HepG2 (cell line): ENCODE measurements at regions not wholly inside any gene's neighbourhood (a gene's known extent, or its start where the extent isn't known, plus 50 kb on each side); places are given as distances from the start of the nearest gene placed in this dataset.

Source experiments
- AHDC1 ChIP-seq: sonication (generic); formaldehyde crosslinking; IDR thresholded peaks from 2 replicates; pipeline ENCODE4 v1.5.1; 2020; ENCODE audit warnings: mild to moderate bottlenecking, missing genetic modification reagents, borderline replicate concordance
- ARNTL ChIP-seq: sonication (generic); formaldehyde crosslinking; IDR thresholded peaks from 2 replicates; pipeline ENCODE4 v1.4.0; 2020; ENCODE audit warnings: mild to moderate bottlenecking, missing genetic modification reagents
- CEBPB ChIP-seq: IDR thresholded peaks from 2 replicates; pipeline ENCODE4 v1.6.1; 2011; ENCODE audit warnings: low read depth, low read length, improper control_type of control experiment, borderline replicate concordance
- ELF4 ChIP-seq: sonication (generic); formaldehyde crosslinking; IDR thresholded peaks from 2 replicates; pipeline ENCODE4 v1.5.0; 2020; ENCODE audit warnings: missing genetic modification reagents, mild to moderate bottlenecking, moderate library complexity, borderline replicate concordance
- HES4 ChIP-seq: sonication (generic); formaldehyde crosslinking; IDR thresholded peaks from 2 replicates; pipeline ENCODE4 v1.9.0; 2021; ENCODE audit warnings: mild to moderate bottlenecking, missing genetic modification reagents, borderline replicate concordance
- KDM4B ChIP-seq: sonication (generic); formaldehyde crosslinking; IDR thresholded peaks from 2 replicates; pipeline ENCODE4 v1.4.0; 2020; ENCODE audit warnings: missing genetic modification reagents
- KLF9 ChIP-seq: IDR thresholded peaks from 2 replicates; pipeline ENCODE4 v1.6.1; 2016; ENCODE audit warnings: low read depth
- MAFG ChIP-seq: sonication (generic); formaldehyde crosslinking; IDR thresholded peaks from 2 replicates; pipeline ENCODE4 v1.5.1; 2020; ENCODE audit warnings: mild to moderate bottlenecking, missing genetic modification reagents
- MAFK ChIP-seq, 2 experiments: IDR thresholded peaks in 1 of 2; conservative IDR thresholded peaks in 1 of 2; 2 replicates each; pipeline ENCODE4 v1.6.1; 2011; ENCODE audit warnings: improper control_type of control experiment in 2 of 2, low read length in 2 of 2
- MXD4 ChIP-seq: IDR thresholded peaks from 2 replicates; pipeline ENCODE4 v1.6.1; 2016; ENCODE audit warnings: mild to moderate bottlenecking, missing biosample characterization, missing genetic modification reagents
- NCOR1 ChIP-seq: fragments of 200-600 bp; sonication (generic); IDR thresholded peaks from 2 replicates; pipeline ENCODE4 v1.7.0; 2017; ENCODE audit warnings: antibody characterized with exemption, low read length, borderline replicate concordance
- NRL ChIP-seq: sonication (generic); formaldehyde crosslinking; IDR thresholded peaks from 2 replicates; pipeline ENCODE4 v1.5.0; 2020; ENCODE audit warnings: missing genetic modification reagents, mild to moderate bottlenecking, moderate library complexity, borderline replicate concordance
- POGK ChIP-seq: sonication (generic); formaldehyde crosslinking; conservative IDR thresholded peaks from 2 replicates; pipeline ENCODE4 v1.8.0; 2022; ENCODE audit warnings: mild to moderate bottlenecking, moderate library complexity, missing genetic modification reagents
- SP2 ChIP-seq: sonication (generic); formaldehyde crosslinking; IDR thresholded peaks from 2 replicates; pipeline ENCODE4 v1.5.1; 2020; ENCODE audit warnings: mild to moderate bottlenecking, missing genetic modification reagents
- U2AF2 ChIP-seq: fragments of 200-400 bp; formaldehyde crosslinking; IDR thresholded peaks from 2 replicates; pipeline ENCODE4 v1.6.1; 2017; ENCODE audit warnings: low read depth, mild to moderate bottlenecking, low read length
- WIZ ChIP-seq: sonication (generic); formaldehyde crosslinking; IDR thresholded peaks from 2 replicates; pipeline ENCODE4 v1.5.1; 2020; ENCODE audit warnings: mild to moderate bottlenecking, missing genetic modification reagents
- ZNF263 ChIP-seq: sonication (generic); formaldehyde crosslinking; IDR thresholded peaks from 2 replicates; pipeline ENCODE4 v1.4.0; 2020; ENCODE audit warnings: missing genetic modification reagents
- ZNF441 ChIP-seq: sonication (generic); formaldehyde crosslinking; IDR thresholded peaks from 2 replicates; pipeline ENCODE4 v1.7.0; 2021; ENCODE audit warnings: missing genetic modification reagents, borderline replicate concordance
- ZNF510 ChIP-seq: sonication (generic); formaldehyde crosslinking; IDR thresholded peaks from 2 replicates; pipeline ENCODE4 v1.4.0; 2020; ENCODE audit warnings: low read depth, mild to moderate bottlenecking, missing genetic modification reagents
- ZNF674 ChIP-seq: sonication (generic); formaldehyde crosslinking; IDR thresholded peaks from 2 replicates; pipeline ENCODE4 v1.5.0; 2020; ENCODE audit warnings: low read depth, mild to moderate bottlenecking, missing genetic modification reagents
- ZNF737 ChIP-seq: sonication (generic); formaldehyde crosslinking; IDR thresholded peaks from 2 replicates; pipeline ENCODE4 v1.5.0; 2020; ENCODE audit warnings: missing genetic modification reagents, mild to moderate bottlenecking, borderline replicate concordance

- TF ChIP-seq ZNF737: no peak
- TF ChIP-seq NCOR1: no peak
- TF ChIP-seq ZNF263: peak; percentile 79
- TF ChIP-seq WIZ (CRISPR knock-in tag): no peak
- TF ChIP-seq AHDC1 (CRISPR knock-in tag): 0 out of 2 replicates have a peak, but pooled peaks have one; percentile 14
- TF ChIP-seq CEBPB: no peak
- TF ChIP-seq MXD4 (CRISPR knock-in tag): no peak
- TF ChIP-seq KLF9 (CRISPR knock-in tag): no peak
- TF ChIP-seq HES4: no peak
- no peak for TF ChIP-seq NRL (CRISPR knock-in tag)
- TF ChIP-seq POGK (CRISPR knock-in tag): no peak
- TF ChIP-seq KDM4B (CRISPR knock-in tag): no peak
- TF ChIP-seq SP2 (CRISPR knock-in tag): no peak
- TF ChIP-seq ARNTL (CRISPR knock-in tag): 0 out of 2 replicates have a peak, but pooled peaks have one; percentile 8
- no peak; the same call in 1 of the 2 replicates for TF ChIP-seq ZNF441 (CRISPR knock-in tag)
- no peak for TF ChIP-seq ZNF674 (CRISPR knock-in tag)
- no peak for TF ChIP-seq ZNF510 (CRISPR knock-in tag)
- TF ChIP-seq MAFK (conservative IDR thresholded peaks at IDR 0.05 in 1 of 2, IDR thresholded peaks at IDR 0.05 in 1 of 2; ENCODE audit: low read length in 2 of 2): no peak
- no peak for TF ChIP-seq ELF4 (CRISPR knock-in tag)
- no peak for TF ChIP-seq U2AF2
- no peak for TF ChIP-seq MAFG (CRISPR knock-in tag)
Observed at GRCh38 chr10:78437998-78438906, 404.6 kb downstream of the RPS24 start (continued).
